Chondrocyte (in vitro differentiated cells): ENCODE measurements at regions not wholly inside any gene's neighbourhood (a gene's known extent, or its start where the extent isn't known, plus 50 kb on each side); places are given as distances from the start of the nearest gene placed in this dataset.

Experiments used
- DNase-seq: peaks from one replicate; pipeline ENCODE4 v3.0.0; 2021; ENCODE audit warnings: mixed read lengths, low spot score
- H3K27ac Mint-ChIP-seq: one replicate; pipeline ENCODE4 v1.8.0; 2021; ENCODE audit warnings: mild to moderate bottlenecking, moderate library complexity, mixed read lengths; ENCODE audit not compliant: unreplicated experiment
- H3K27me3 Mint-ChIP-seq: 2 replicates; pipeline ENCODE4 v1.8.0; 2021; ENCODE audit warnings: low read depth, mixed read lengths
- H3K36me3 Mint-ChIP-seq: 2 replicates; pipeline ENCODE4 v1.8.0; 2021; ENCODE audit warnings: low read depth, mixed read lengths
- H3K4me1 Mint-ChIP-seq: 2 replicates; pipeline ENCODE4 v1.8.0; 2021; ENCODE audit warnings: low read depth, mild to moderate bottlenecking, mixed read lengths
- H3K4me3 Mint-ChIP-seq: one replicate; pipeline ENCODE4 v1.8.0; 2021; ENCODE audit warnings: mild to moderate bottlenecking, moderate library complexity, mixed read lengths; ENCODE audit not compliant: unreplicated experiment
- H3K9me3 Mint-ChIP-seq: 2 replicates; pipeline ENCODE4 v1.8.0; 2021; ENCODE audit warnings: low read depth, mixed read lengths
- CTCF ChIP-seq: fragments of 200-600 bp; sonication (generic); IDR thresholded peaks from 2 replicates; pipeline ENCODE4 v1.5.0; 2021; ENCODE audit warnings: antibody characterized with exemption, mild to moderate bottlenecking, moderate library complexity

- H3K9me3 Mint-ChIP-seq = peaks cover 17% of the 10 kb centered on the region
- no peak for DNase-seq
- no peak for TF ChIP-seq CTCF
- no peaks in the 10 kb centered on the region for H3K36me3 Mint-ChIP-seq
- H3K4me3 Mint-ChIP-seq = no peak overlapping the region
- no peaks in the 10 kb centered on the region for H3K27me3 Mint-ChIP-seq
- no peaks in the 10 kb centered on the region for H3K4me1 Mint-ChIP-seq
- H3K27ac Mint-ChIP-seq = no peak overlapping the region
These were observed 433.1 kb downstream of the HTR7 start for GRCh38 chr10:90424730-90425129.

- Mint-ChIP-seq H3K4me3 (no peak overlapping the region), H3K27me3 (peaks cover 3% of the 10 kb centered on the region), H3K36me3 (no peaks in the 10 kb centered on the region), H3K27ac (no peak overlapping the region), H3K9me3 (peaks cover 6% of the 10 kb centered on the region), H3K4me1 (no peaks in the 10 kb centered on the region)
- TF ChIP-seq CTCF = no peak
- no peak for DNase-seq
These were observed 427.7 kb downstream of the HTR7 start for GRCh38 chr10:90430186-90430585.

GRCh38 chr10:90432866-90433265 is 425.0 kb downstream of the HTR7 start:
- Mint-ChIP-seq H3K4me1 (no peaks in the 10 kb centered on the region), H3K4me3 (no peak overlapping the region), H3K27me3 (peaks cover 3% of the 10 kb centered on the region), H3K27ac (no peak overlapping the region), H3K36me3 (no peaks in the 10 kb centered on the region), H3K9me3 (no peaks in the 10 kb centered on the region)
- no peak for DNase-seq
- no peak for TF ChIP-seq CTCF

- no peaks in the 10 kb centered on the region for H3K36me3 Mint-ChIP-seq
- H3K27ac Mint-ChIP-seq = no peak overlapping the region
- peaks cover 2% of the 10 kb centered on the region for H3K9me3 Mint-ChIP-seq
- H3K4me3 Mint-ChIP-seq = no peak overlapping the region
- TF ChIP-seq CTCF = no peak
- H3K4me1 Mint-ChIP-seq = peaks cover 4% of the 10 kb centered on the region
- no peak for DNase-seq
- peaks cover 5% of the 10 kb centered on the region for H3K27me3 Mint-ChIP-seq
These were observed 422.5 kb downstream of the HTR7 start for GRCh38 chr10:90435296-90435695.

- peaks cover 5% of the 10 kb centered on the region for H3K27me3 Mint-ChIP-seq
- peak; percentile 28 for TF ChIP-seq CTCF
- H3K9me3 Mint-ChIP-seq = peaks cover 12% of the 10 kb centered on the region
- peaks cover under 1% of the 10 kb centered on the region for H3K36me3 Mint-ChIP-seq
- no peak overlapping the region for H3K27ac Mint-ChIP-seq
- no peak overlapping the region for H3K4me3 Mint-ChIP-seq
- peaks cover 4% of the 10 kb centered on the region for H3K4me1 Mint-ChIP-seq
- DNase-seq = no peak
These were observed 420.4 kb downstream of the HTR7 start for GRCh38 chr10:90437452-90437851.
